MCF 10A (cell line): ENCODE measurements at regions not wholly inside any gene's neighbourhood (a gene's known extent, or its start where the extent isn't known, plus 50 kb on each side); places are given as distances from the start of the nearest gene placed in this dataset.

Source experiments
- BruUV-seq: library from RNA; stranded (reverse); fragments of 400-500 nt; replicated peaks from 2 replicates; lab custom pipeline; 2021; lab: Mats Ljungman, UMichigan
- CTCF ChIA-PET: fragments of 300-600 bp; sonication (Branson Sonifier 250); formaldehyde crosslinking; extraction: SDS; loops from one replicate; lab custom pipeline; 2021; ENCODE audit warnings: antibody characterized with exemption, inconsistent platforms; lab: Yijun Ruan, JAX
- POLR2A ChIA-PET: fragments of 300-600, 350-650 bp; sonication (Branson Sonifier 250); formaldehyde crosslinking; extraction: SDS; loops from one replicate; lab custom pipeline; 2020; ENCODE audit warnings: antibody characterized with exemption, inconsistent platforms; lab: Yijun Ruan, JAX
- DNase-seq: peaks from one replicate; pipeline ENCODE4 v3.0.0-alpha.2; 2018; ENCODE audit not compliant: unreplicated experiment
- H3K27ac Mint-ChIP-seq: one replicate; pipeline ENCODE4 v1.8.0; 2022; ENCODE audit warnings: mild to moderate bottlenecking, low read depth, mixed read lengths; ENCODE audit not compliant: unreplicated experiment
- H3K27me3 Mint-ChIP-seq: one replicate; pipeline ENCODE4 v1.8.0; 2022; ENCODE audit warnings: mixed read lengths; ENCODE audit not compliant: insufficient read depth, unreplicated experiment
- H3K36me3 Mint-ChIP-seq: one replicate; pipeline ENCODE4 v1.8.0; 2022; ENCODE audit warnings: mild to moderate bottlenecking, moderate library complexity, mixed read lengths; ENCODE audit not compliant: insufficient read depth, unreplicated experiment
- H3K4me1 Mint-ChIP-seq: one replicate; pipeline ENCODE4 v1.8.0; 2022; ENCODE audit warnings: mixed read lengths; ENCODE audit not compliant: insufficient read depth, unreplicated experiment
- H3K4me3 Mint-ChIP-seq: one replicate; pipeline ENCODE4 v1.8.0; 2022; ENCODE audit warnings: mild to moderate bottlenecking, moderate library complexity, mixed read lengths; ENCODE audit not compliant: unreplicated experiment
- H3K9me3 Mint-ChIP-seq: one replicate; pipeline ENCODE4 v1.8.0; 2022; ENCODE audit warnings: mixed read lengths; ENCODE audit not compliant: unreplicated experiment
- intact Hi-C: fragments of 100-400 bp; cut with micrococcal nuclease; formaldehyde crosslinking; loops from 2 replicates; pipeline ENCODE4 v1.14.1; 2022
- TF ChIP-seq, protein P1 (sequence below): fragments of 200-600 bp; IDR thresholded peaks from one replicate; pipeline ENCODE4 v1.8.0; 2022; ENCODE audit warnings: antibody characterized with exemption, mild to moderate bottlenecking; ENCODE audit not compliant: unreplicated experiment

DNA sequence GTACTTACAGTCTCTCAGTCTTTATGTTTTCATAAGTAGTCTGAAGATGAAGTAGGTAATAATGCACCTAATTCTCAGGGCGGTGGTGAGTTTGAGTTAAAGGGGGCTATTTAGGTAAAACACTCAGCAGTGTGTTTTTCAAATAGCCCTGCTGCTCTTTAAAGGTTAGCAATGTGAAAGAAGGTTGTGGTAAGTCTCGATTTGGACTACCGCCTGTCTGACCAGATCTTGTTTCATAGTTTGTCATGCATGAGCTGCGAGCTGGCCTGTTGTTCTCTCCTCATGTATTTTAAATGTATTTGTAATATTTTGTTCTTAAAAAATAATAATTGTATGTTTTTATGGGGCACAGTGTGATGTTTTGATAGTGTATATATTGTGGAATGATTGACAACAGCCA, 340.2 kb downstream of the DHX35 start:
- no peaks in the 10 kb centered on the region for H3K27me3 Mint-ChIP-seq
- CTCF ChIA-PET = interaction anchor here (0.8 to 1.4 kb wide), 2 partner anchors 13 to 20 kb away, joined by 3 read pairs; no protein-coding TSS in a partner anchor
- no TSS peak for BruUV-seq
- no peaks in the 10 kb centered on the region for H3K4me1 Mint-ChIP-seq
- H3K9me3 Mint-ChIP-seq = no peaks in the 10 kb centered on the region
- H3K27ac Mint-ChIP-seq = no peak overlapping the region
- no peak for DNase-seq
- POLR2A ChIA-PET = no interaction called here
- H3K4me3 Mint-ChIP-seq = no peak overlapping the region
- TF ChIP-seq, protein P1, sequence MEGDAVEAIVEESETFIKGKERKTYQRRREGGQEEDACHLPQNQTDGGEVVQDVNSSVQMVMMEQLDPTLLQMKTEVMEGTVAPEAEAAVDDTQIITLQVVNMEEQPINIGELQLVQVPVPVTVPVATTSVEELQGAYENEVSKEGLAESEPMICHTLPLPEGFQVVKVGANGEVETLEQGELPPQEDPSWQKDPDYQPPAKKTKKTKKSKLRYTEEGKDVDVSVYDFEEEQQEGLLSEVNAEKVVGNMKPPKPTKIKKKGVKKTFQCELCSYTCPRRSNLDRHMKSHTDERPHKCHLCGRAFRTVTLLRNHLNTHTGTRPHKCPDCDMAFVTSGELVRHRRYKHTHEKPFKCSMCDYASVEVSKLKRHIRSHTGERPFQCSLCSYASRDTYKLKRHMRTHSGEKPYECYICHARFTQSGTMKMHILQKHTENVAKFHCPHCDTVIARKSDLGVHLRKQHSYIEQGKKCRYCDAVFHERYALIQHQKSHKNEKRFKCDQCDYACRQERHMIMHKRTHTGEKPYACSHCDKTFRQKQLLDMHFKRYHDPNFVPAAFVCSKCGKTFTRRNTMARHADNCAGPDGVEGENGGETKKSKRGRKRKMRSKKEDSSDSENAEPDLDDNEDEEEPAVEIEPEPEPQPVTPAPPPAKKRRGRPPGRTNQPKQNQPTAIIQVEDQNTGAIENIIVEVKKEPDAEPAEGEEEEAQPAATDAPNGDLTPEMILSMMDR = no peak
- intact Hi-C loops = no loop called here
- no peaks in the 10 kb centered on the region for H3K36me3 Mint-ChIP-seq

DNA sequence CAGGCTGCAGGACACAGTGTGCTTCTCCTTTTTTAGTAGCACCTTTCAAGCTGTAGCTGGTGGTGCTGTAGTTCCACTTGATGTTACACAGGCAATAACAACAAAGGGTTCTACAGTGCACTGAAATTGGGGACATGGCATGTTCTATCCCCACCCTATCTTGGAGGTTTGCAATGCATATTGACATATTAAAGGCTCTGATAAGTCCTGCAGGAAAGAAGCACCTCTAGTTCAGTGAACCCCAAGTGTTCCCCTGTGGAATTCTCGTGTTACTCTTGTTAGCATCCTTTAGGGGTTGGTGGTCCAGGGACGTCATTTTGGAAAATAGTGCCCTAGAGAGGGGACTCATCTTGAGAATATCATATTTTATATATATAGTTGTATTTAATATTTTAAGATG, 337.6 kb downstream of the DHX35 start:
- H3K27me3 Mint-ChIP-seq = no peaks in the 10 kb centered on the region
- TF ChIP-seq, protein P1 = no peak
- no peak overlapping the region for H3K27ac Mint-ChIP-seq
- POLR2A ChIA-PET = no interaction called here
- BruUV-seq = no TSS peak
- CTCF ChIA-PET = interaction anchor here (0.6 kb wide), 1 partner anchor 521 kb away, joined by 3 read pairs; no protein-coding TSS in a partner anchor
- intact Hi-C loops = no loop called here
- no peaks in the 10 kb centered on the region for H3K9me3 Mint-ChIP-seq
- no peaks in the 10 kb centered on the region for H3K4me1 Mint-ChIP-seq
- no peak overlapping the region for H3K4me3 Mint-ChIP-seq
- DNase-seq = no peak
- no peaks in the 10 kb centered on the region for H3K36me3 Mint-ChIP-seq

DNA sequence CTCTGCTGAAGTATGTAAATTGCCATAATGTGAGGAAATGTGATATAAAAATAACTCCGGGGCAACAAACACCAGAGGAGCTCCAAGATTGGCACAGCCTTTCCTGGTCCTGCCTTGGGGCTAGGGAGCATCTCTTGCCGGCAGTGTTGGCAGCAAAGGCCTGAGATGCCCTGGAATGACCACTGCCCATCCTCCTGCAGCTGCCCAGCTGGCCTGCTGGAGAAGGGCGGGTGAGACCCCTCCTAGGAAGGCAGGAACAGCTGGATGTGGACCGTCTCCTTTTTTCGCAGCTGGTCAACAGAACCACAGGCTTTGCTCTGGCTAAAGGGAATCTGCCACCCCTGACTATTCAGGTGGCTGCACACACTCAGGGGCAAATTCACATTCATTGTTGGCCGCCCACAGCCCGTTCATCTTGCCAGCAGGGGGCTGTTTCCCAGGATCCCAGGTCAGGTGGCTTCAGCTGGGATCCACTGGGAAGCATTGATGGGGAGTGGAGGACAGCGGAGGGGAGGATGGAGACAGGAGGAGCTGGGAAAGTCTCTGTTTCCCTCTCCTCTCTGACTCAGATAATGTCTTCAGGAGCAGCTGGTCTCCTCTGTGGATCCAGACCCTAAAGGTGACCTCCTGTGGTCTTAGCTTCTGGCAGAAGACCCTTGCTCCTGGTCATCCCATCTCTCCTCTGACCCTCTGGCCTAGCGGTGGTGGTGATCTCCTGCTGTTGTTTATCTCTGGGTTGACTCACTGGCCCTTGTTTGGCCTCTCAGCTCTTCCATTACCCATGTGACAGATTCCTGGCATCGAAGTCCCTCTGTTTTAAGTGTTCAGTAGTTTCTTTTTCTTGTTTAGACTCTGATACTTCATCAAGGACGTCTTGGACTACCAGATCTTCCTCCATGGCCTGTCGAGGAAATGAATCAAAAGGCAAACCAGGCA, 336.7 kb downstream of the DHX35 start:
- intact Hi-C loops = no loop called here
- H3K4me1 Mint-ChIP-seq = no peaks in the 10 kb centered on the region
- no peak overlapping the region for H3K4me3 Mint-ChIP-seq
- no peaks in the 10 kb centered on the region for H3K27me3 Mint-ChIP-seq
- H3K9me3 Mint-ChIP-seq = no peaks in the 10 kb centered on the region
- H3K27ac Mint-ChIP-seq = no peak overlapping the region
- no peaks in the 10 kb centered on the region for H3K36me3 Mint-ChIP-seq
- ChIA-PET POLR2A (no interaction called here), CTCF (interaction anchor here (0.6 to 0.7 kb wide), 3 partner anchors 30 to 1490 kb away, joined by 3 read pairs; no protein-coding TSS in a partner anchor)
- no TSS peak for BruUV-seq
- TF ChIP-seq, protein P1 = no peak
- DNase-seq = no peak

DNA sequence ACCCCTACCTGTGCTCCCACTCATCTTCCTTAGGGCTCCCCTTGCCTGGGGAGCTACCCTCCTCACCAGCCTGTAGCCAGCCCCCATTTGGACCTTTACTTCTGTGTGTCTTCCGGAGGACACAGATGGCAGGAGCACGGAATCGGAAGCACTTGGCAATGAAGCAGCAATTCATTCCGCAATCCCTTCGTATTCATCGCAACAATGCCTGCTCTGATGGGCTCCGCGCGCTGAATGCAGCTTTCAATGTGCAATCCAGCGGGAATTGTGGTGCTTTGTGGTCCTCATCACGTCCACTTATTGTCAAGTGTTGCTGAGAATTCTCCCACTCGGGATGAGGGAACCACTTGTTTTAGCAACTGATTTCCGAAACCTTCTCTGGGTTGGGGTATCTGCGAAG, 336.0 kb downstream of the DHX35 start:
- POLR2A ChIA-PET = no interaction called here
- CTCF ChIA-PET = interaction anchor here (0.6 to 0.7 kb wide), 2 partner anchors 347 to 1491 kb away, joined by 3 read pairs; no protein-coding TSS in a partner anchor

More for the DNA sequence above, 336.0 kb downstream of the DHX35 start:
- no peak overlapping the region for H3K27ac Mint-ChIP-seq
- no peaks in the 10 kb centered on the region for H3K4me1 Mint-ChIP-seq
- no TSS peak for BruUV-seq
- TF ChIP-seq, protein P1 = no peak
- no peaks in the 10 kb centered on the region for H3K27me3 Mint-ChIP-seq
- no peaks in the 10 kb centered on the region for H3K9me3 Mint-ChIP-seq
- intact Hi-C loops = no loop called here
- no peaks in the 10 kb centered on the region for H3K36me3 Mint-ChIP-seq
- DNase-seq = no peak
- H3K4me3 Mint-ChIP-seq = no peak overlapping the region
